SJCRH30 (cell line): ENCODE measurements at regions not wholly inside any gene's neighbourhood (a gene's known extent, or its start where the extent isn't known, plus 50 kb on each side); places are given as distances from the start of the nearest gene placed in this dataset.
A peak's percentile ranks its signal among the peaks of the same experiment; 100 is the strongest.

Experiments
- DNase-seq, 2 experiments: peaks; one replicate each; pipeline ENCODE4 v3.0.0-alpha.2; 2015 to 2020
- H3K27ac ChIP-seq: fragments of 250-450 bp; sonication (Bioruptor Pico); 2 replicates; pipeline ENCODE4 v1.5.1; 2020; ENCODE audit warnings: mild to moderate bottlenecking, moderate library complexity
- H3K27me3 ChIP-seq: fragments of 250-450 bp; sonication (Bioruptor Pico); 2 replicates; pipeline ENCODE4 v1.5.1; 2020; ENCODE audit warnings: mild to moderate bottlenecking, moderate library complexity
- H3K36me3 ChIP-seq: fragments of 250-450 bp; sonication (Bioruptor Pico); 2 replicates; pipeline ENCODE4 v1.5.1; 2020; ENCODE audit warnings: mild to moderate bottlenecking, moderate library complexity
- H3K4me1 ChIP-seq: fragments of 250-450 bp; sonication (Bioruptor Pico); 2 replicates; pipeline ENCODE4 v1.5.1; 2020; ENCODE audit warnings: mild to moderate bottlenecking, moderate library complexity
- H3K4me3 ChIP-seq: fragments of 250-450 bp; sonication (Bioruptor Pico); 2 replicates; pipeline ENCODE4 v1.5.1; 2020; ENCODE audit warnings: mild to moderate bottlenecking, moderate library complexity
- H3K9me3 ChIP-seq: fragments of 250-450 bp; sonication (Bioruptor Pico); replicated peaks from 2 replicates; pipeline ENCODE4 v1.5.1; 2020; ENCODE audit warnings: mild to moderate bottlenecking, moderate library complexity

GRCh38 chrY:8488955-8489354 lies 848.3 kb upstream of the TSPY4 start:
- no peaks in the 10 kb centered on the region for H3K4me1 ChIP-seq
- no peak overlapping the region for H3K27ac ChIP-seq
- no peaks in the 10 kb centered on the region for H3K27me3 ChIP-seq
- DNase-seq = no peak
- no peaks in the 10 kb centered on the region for H3K36me3 ChIP-seq
- no peak overlapping the region for H3K4me3 ChIP-seq
- no peaks in the 10 kb centered on the region for H3K9me3 ChIP-seq

DNA sequence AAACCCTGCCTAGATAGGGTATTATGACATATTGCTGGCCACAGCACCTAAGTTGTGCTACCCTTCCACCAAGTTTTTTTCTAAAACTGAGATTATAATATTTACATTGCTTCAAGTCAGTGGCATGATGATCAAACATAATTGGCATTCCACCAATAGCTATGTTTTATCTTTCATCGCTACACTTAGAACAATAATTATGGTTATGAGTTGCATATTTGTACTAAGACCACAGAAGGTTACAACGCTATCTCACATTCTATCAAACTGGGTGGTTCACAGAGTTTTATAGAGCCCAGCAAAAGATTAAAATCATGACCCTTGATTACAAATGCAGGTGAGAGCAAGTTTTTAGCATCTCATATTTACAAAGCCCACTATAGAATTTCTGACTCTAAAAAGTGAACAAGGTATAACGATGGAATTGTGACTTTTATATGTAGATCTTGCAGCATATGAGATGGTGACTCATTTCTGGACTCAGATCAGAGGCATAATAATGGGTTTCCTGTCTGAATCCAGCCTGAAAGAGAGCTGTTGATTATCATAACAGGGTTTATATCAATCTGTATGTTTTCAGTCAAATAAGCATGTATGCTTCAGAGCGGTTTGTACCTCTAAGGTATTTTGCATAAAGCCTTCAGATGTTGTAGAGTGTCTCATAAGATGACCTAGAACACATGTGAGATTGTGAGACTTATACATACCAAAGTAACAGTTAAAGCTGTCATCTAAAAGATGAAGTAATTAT lies 847.2 kb upstream of the TSPY4 start:
- DNase-seq = no peak
- H3K27me3 ChIP-seq = no peaks in the 10 kb centered on the region
- H3K4me3 ChIP-seq = no peak overlapping the region
- H3K27ac ChIP-seq = no peak overlapping the region
- H3K9me3 ChIP-seq = no peaks in the 10 kb centered on the region
- H3K4me1 ChIP-seq = no peaks in the 10 kb centered on the region
- H3K36me3 ChIP-seq = no peaks in the 10 kb centered on the region

DNA sequence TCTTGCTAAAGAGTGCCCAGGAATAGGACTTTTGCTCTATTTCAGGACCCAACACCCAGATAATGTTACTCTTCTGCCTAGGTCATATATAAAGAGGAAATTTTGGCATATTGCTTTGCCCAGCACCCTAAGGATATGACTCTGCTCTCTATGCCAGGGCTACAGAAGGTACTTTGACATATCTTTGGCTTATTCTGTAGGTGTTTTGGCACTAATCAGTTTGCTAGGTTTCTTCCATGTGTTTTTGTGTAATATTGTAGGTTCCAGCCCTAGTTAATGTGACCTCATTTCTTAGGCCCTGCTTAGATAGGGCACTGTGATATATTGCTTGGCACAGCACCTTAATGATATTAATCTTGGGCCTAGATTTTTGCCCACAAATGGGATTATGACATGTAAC lies 842.9 kb upstream of the TSPY4 start:
- H3K4me3 ChIP-seq = no peak overlapping the region
- no peaks in the 10 kb centered on the region for H3K36me3 ChIP-seq
- H3K4me1 ChIP-seq = no peaks in the 10 kb centered on the region
- no peaks in the 10 kb centered on the region for H3K9me3 ChIP-seq
- no peaks in the 10 kb centered on the region for H3K27me3 ChIP-seq
- DNase-seq = no peak
- H3K27ac ChIP-seq = no peak overlapping the region

DNA sequence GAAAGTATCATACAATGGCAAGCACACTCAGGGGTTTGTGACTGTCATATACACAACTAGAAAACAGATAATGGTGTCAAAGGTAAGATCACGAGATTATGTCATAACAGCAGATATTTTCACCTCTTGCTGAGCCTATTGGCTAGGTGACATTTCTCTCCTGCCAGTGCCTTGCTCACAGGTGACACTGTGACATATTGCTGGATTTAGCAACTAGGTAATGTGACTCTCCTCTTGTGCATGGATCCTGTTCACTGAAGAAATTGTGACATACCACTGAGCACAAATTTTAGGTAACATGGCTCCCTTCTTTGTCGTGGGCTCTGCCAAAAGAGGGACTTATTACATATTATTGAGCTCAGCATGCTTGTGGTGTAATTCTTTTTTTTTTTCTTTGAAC lies 842.0 kb upstream of the TSPY4 start:
- Histone ChIP-seq H3K36me3 (no peaks in the 10 kb centered on the region), H3K27ac (no peak overlapping the region), H3K4me1 (no peaks in the 10 kb centered on the region), H3K4me3 (no peak overlapping the region), H3K9me3 (no peaks in the 10 kb centered on the region), H3K27me3 (no peaks in the 10 kb centered on the region)
- DNase-seq = no peak

GRCh38 chrY:8500888-8501287 lies 836.4 kb upstream of the TSPY4 start:
- no peaks in the 10 kb centered on the region for H3K9me3 ChIP-seq
- no peaks in the 10 kb centered on the region for H3K36me3 ChIP-seq
- H3K27me3 ChIP-seq = no peaks in the 10 kb centered on the region
- no peak overlapping the region for H3K27ac ChIP-seq
- H3K4me1 ChIP-seq = no peaks in the 10 kb centered on the region
- H3K4me3 ChIP-seq = no peak overlapping the region
- DNase-seq = no peak

DNA sequence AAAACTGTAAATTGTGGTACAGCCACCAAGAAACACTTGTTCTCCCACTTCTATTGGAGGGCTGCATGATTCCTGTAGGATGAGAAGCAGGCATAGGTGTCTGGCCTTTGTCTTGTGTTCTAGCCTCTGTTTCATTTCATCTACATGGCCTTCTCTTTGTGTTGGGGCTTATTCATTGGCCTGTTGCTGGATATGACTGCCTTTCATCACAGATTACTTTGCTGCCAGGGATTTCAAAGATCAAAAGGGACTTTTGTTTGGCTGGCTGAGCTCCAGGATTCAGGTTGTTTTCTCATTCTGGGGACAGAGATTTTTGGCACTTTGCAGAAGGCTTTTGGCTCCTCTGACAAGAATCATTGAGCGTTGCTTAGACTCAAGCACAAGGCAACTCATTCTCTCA lies 803.8 kb upstream of the TSPY4 start:
- Histone ChIP-seq H3K36me3 (no peaks in the 10 kb centered on the region), H3K27me3 (no peaks in the 10 kb centered on the region), H3K4me1 (no peaks in the 10 kb centered on the region), H3K27ac (no peak overlapping the region), H3K4me3 (no peak overlapping the region), H3K9me3 (no peaks in the 10 kb centered on the region)
- no peak for DNase-seq

- H3K4me3 ChIP-seq = no peak overlapping the region
- DNase-seq = no peak
- no peaks in the 10 kb centered on the region for H3K4me1 ChIP-seq
- H3K27me3 ChIP-seq = no peaks in the 10 kb centered on the region
- no peak overlapping the region for H3K27ac ChIP-seq
- no peaks in the 10 kb centered on the region for H3K9me3 ChIP-seq
- no peaks in the 10 kb centered on the region for H3K36me3 ChIP-seq
These were observed 801.6 kb upstream of the TSPY4 start for GRCh38 chrY:8535704-8536103.

DNA sequence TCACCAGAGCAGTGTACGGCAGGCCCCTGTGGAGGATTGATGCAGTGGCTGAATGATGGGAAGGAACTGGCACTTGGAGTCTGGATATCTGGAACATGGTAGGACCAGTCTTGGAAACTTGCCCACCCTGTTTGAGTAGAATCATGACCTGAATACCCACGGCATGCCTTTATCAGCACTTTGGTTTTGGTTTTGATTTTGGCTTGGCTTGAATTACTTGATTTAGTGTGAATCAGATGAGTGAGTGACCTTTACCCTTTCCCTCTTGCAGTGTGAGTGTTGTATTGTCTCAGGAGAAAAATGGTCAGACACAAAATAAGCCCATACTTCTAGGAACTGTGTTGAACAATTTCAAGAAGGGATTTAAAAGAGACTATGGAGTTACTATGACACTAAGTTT lies 801.0 kb upstream of the TSPY4 start:
- Histone ChIP-seq H3K9me3 (no peaks in the 10 kb centered on the region), H3K4me3 (no peak overlapping the region), H3K27me3 (no peaks in the 10 kb centered on the region), H3K4me1 (no peaks in the 10 kb centered on the region), H3K27ac (no peak overlapping the region), H3K36me3 (no peaks in the 10 kb centered on the region)
- no peak for DNase-seq

GRCh38 chrY:8541306-8541705 lies 796.0 kb upstream of the TSPY4 start:
- Histone ChIP-seq H3K4me3 (no peak overlapping the region), H3K27me3 (no peaks in the 10 kb centered on the region), H3K9me3 (no peaks in the 10 kb centered on the region), H3K36me3 (no peaks in the 10 kb centered on the region), H3K4me1 (no peaks in the 10 kb centered on the region), H3K27ac (no peak overlapping the region)
- DNase-seq = peak; percentile 0 to 4

DNA sequence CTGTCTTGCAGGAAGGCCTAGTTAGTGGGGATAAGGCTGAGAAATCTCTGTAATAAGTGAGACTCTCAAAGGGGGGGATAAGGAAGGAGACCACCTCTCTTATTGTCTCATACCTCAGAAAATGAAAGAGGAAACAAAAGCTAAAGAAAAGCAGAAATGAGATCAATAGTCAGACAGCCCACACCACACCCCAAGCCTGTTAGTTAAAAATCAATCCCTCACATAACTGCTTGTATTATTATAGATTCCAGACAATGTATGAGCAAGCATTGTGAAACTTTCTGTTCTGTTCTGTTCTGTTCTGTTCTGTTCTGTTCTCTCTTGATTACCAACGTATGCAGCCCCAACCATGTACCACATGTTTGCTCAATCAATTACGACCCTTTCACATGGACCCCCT lies 792.5 kb upstream of the TSPY4 start:
- Histone ChIP-seq H3K36me3 (no peaks in the 10 kb centered on the region), H3K27ac (no peak overlapping the region), H3K4me3 (no peak overlapping the region), H3K4me1 (no peaks in the 10 kb centered on the region), H3K27me3 (no peaks in the 10 kb centered on the region), H3K9me3 (no peaks in the 10 kb centered on the region)
- no peak for DNase-seq

DNA sequence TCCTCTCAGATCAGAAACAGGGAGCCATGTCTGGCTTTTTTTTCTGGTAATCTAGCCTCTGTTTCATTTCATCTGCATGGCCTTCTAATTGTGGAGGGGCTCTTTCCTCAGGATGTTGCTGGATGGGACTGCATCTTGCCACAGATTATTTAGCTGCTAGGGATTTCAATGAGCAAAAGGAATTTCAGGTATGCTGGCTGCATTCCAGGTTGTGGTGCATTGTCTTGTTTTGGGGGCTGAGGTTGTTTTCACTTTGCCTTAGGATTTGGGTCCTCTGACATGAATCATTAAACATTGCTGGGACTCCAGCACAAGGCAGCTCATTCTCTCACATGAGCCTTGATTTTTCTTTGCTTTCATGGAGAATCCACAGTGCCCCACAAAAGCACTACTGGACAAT lies 789.3 kb upstream of the TSPY4 start:
- H3K36me3 ChIP-seq = no peaks in the 10 kb centered on the region
- H3K27me3 ChIP-seq = no peaks in the 10 kb centered on the region
- H3K27ac ChIP-seq = no peak overlapping the region
- no peak overlapping the region for H3K4me3 ChIP-seq
- no peaks in the 10 kb centered on the region for H3K4me1 ChIP-seq
- H3K9me3 ChIP-seq = no peaks in the 10 kb centered on the region
- DNase-seq = no peak

DNA sequence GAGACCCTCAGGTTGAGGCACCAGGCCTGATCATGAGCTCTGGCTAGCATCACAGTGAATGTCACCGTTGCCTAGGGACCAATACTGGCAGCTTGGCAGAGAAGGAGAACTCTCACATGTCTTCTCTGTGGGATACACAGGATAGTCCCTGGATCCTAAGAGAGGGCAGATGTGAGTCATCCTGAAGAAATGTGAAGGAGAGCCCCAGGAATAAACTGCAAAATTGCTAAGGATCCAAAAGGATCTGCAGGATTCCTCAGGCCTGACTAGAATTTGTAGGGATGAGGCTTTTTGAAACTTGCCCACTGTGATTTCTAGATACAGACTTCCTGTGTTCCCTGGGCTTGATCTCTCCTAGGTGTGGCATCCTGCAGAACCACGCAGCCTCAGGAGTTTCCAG lies 785.9 kb upstream of the TSPY4 start:
- Histone ChIP-seq H3K36me3 (no peaks in the 10 kb centered on the region), H3K4me3 (no peak overlapping the region), H3K27me3 (no peaks in the 10 kb centered on the region), H3K4me1 (no peaks in the 10 kb centered on the region), H3K9me3 (no peaks in the 10 kb centered on the region), H3K27ac (no peak overlapping the region)
- no peak for DNase-seq

DNA sequence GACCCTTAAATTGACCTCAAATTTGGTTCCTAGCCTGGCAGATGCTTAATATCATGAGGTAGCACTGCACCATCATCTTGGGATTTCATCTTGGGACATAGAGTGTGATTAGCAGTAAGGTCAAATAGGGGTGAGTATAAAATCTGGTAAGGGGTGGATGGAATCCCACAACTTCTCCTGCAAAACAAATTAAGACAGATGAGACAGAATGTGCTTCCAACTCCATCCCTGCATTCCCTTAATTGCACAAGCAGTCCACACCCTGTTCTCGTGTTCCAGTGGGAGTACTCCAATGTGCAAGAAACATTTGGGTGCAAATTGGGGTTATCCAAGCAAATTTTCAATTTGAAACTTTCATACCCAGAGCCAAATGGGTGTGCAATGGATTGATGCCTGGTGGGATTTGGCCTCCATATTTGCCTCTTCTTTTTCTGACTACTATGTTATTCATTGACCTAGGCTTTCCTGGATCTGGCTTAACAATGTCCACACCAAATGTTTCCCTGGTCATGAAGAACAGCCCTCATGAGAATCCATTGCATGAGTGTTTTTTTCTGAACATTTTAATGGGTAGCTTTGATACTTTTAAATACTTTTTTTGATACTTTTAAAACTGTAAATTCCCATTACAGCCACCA lies 785.0 kb upstream of the TSPY4 start:
- no peaks in the 10 kb centered on the region for H3K27me3 ChIP-seq
- H3K36me3 ChIP-seq = no peaks in the 10 kb centered on the region
- no peak overlapping the region for H3K27ac ChIP-seq
- no peak for DNase-seq
- H3K9me3 ChIP-seq = no peaks in the 10 kb centered on the region
- H3K4me3 ChIP-seq = no peak overlapping the region
- no peaks in the 10 kb centered on the region for H3K4me1 ChIP-seq

GRCh38 chrY:8553614-8554013 lies 783.6 kb upstream of the TSPY4 start:
- Histone ChIP-seq H3K4me1 (no peaks in the 10 kb centered on the region), H3K36me3 (no peaks in the 10 kb centered on the region), H3K27ac (no peak overlapping the region), H3K27me3 (no peaks in the 10 kb centered on the region), H3K9me3 (no peaks in the 10 kb centered on the region), H3K4me3 (no peak overlapping the region)
- no peak for DNase-seq

DNA sequence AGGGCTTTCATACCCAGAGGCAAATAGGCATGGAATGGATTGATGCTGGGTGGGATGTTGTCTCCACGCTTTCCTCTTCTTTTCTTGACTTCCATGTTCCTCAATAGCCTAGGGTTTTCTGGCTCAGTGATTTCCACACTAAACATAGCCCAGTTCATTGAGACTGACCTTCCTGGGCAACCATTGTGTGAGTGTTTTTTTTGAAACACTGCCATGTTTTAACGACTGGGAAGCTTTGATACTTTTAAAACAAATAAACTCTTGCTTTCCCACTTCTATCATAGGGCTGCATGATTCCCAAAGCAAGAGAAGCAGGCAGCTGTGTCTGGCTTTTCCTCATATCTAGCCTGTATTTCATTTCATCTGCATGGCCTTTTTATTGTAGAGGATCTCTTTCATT lies 775.9 kb upstream of the TSPY4 start:
- no peak overlapping the region for H3K4me3 ChIP-seq
- H3K27ac ChIP-seq = no peak overlapping the region
- no peaks in the 10 kb centered on the region for H3K36me3 ChIP-seq
- H3K4me1 ChIP-seq = no peaks in the 10 kb centered on the region
- no peaks in the 10 kb centered on the region for H3K27me3 ChIP-seq
- H3K9me3 ChIP-seq = no peaks in the 10 kb centered on the region
- DNase-seq = no peak

DNA sequence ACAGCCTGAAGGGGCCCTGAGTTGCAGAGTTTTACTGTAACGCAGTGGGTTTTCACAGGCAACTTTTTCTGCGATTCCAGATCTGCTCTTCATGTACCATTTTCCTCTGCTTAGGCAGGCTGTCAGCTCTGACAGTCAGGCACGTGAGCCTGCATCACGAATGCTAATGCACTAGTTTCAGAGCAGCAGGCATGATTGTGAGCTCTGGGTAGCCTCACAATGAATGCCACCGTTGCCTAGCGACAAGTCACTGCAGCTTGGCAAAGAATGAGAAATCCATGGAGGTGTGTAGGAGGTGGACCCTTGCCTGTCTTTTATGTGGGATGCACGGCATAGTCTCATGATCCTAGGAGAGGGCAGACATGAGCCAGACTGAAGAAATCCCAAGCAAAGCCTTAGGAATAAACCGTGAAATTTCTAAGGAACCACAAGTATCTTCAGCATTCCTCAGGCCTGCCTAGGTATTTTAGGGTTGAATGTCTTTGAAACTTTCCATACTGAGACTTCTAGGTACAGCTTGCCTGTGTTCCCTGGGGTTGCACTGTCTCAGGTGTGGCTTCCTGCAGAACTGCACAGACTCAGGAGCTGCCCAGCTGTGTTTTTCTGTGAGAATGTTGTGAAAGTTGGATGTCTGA lies 774.7 kb upstream of the TSPY4 start:
- no peak for DNase-seq
- H3K27ac ChIP-seq = no peak overlapping the region

More for the DNA sequence above, 774.7 kb upstream of the TSPY4 start:
- Histone ChIP-seq H3K36me3 (no peaks in the 10 kb centered on the region), H3K27me3 (no peaks in the 10 kb centered on the region), H3K9me3 (no peaks in the 10 kb centered on the region), H3K4me1 (no peaks in the 10 kb centered on the region), H3K4me3 (no peak overlapping the region)
